WTC11 (cell line): ENCODE measurements at regions not wholly inside any gene's neighbourhood (a gene's known extent, or its start where the extent isn't known, plus 50 kb on each side); places are given as distances from the start of the nearest gene placed in this dataset.

Experiments used
- ATAC-seq: fragments of 200-7000 bp; cut with Tn5 transposase; 2 replicates; pipeline ENCODE4 v1.10.0; 2021; ENCODE audit warnings: mild to moderate bottlenecking, moderate library complexity
- CTCF ChIA-PET: fragments of 300-600 bp; sonication (Branson Sonifier 250); formaldehyde crosslinking; loops from one replicate; lab custom pipeline; 2021; ENCODE audit warnings: antibody characterized with exemption; lab: Charles Lee
- POLR2A ChIA-PET: fragments of 350-600 bp; sonication (Branson Sonifier 250); formaldehyde crosslinking; loops from one replicate; lab custom pipeline; 2021; ENCODE audit warnings: antibody characterized with exemption; lab: Charles Lee
- DNase-seq: peaks from one replicate; pipeline ENCODE4 v3.0.0; 2021; ENCODE audit warnings: low spot score
- H3K27ac Mint-ChIP-seq: 2 replicates; pipeline ENCODE4 v1.8.0; 2021; ENCODE audit warnings: mixed read lengths
- H3K27me3 Mint-ChIP-seq: 2 replicates; pipeline ENCODE4 v1.8.0; 2021; ENCODE audit warnings: low read depth, mild to moderate bottlenecking, moderate library complexity, mixed read lengths
- H3K36me3 Mint-ChIP-seq: 2 replicates; pipeline ENCODE4 v1.8.0; 2021; ENCODE audit warnings: mixed read lengths
- H3K4me1 Mint-ChIP-seq: 2 replicates; pipeline ENCODE4 v1.8.0; 2022; ENCODE audit warnings: mixed read lengths
- H3K4me3 Mint-ChIP-seq: 2 replicates; pipeline ENCODE4 v1.8.0; 2021; ENCODE audit warnings: mild to moderate bottlenecking, moderate library complexity, mixed read lengths
- H3K9me3 Mint-ChIP-seq: 2 replicates; pipeline ENCODE4 v1.8.0; 2021; ENCODE audit warnings: mixed read lengths
- CREB1 ChIP-seq: sonication (generic); formaldehyde crosslinking; IDR thresholded peaks from 2 replicates; pipeline ENCODE4 v1.8.0; 2023; ENCODE audit warnings: mild to moderate bottlenecking, missing genetic modification reagents
- ESRRA ChIP-seq: sonication (generic); formaldehyde crosslinking; IDR thresholded peaks from 2 replicates; pipeline ENCODE4 v1.8.1; 2022; ENCODE audit warnings: mild to moderate bottlenecking, missing genetic modification reagents, borderline replicate concordance
- ETV6 ChIP-seq: sonication (generic); formaldehyde crosslinking; IDR thresholded peaks from 2 replicates; pipeline ENCODE4 v1.8.1; 2022; ENCODE audit warnings: mild to moderate bottlenecking, missing genetic modification reagents
- FOXP1 ChIP-seq: sonication (generic); formaldehyde crosslinking; IDR thresholded peaks from 2 replicates; pipeline ENCODE4 v1.8.0; 2022; ENCODE audit warnings: missing genetic modification reagents, mild to moderate bottlenecking, moderate library complexity, borderline replicate concordance
- GTF2I ChIP-seq: fragments of 250-450 bp; sonication (Bioruptor Pico); conservative IDR thresholded peaks from 2 replicates; pipeline ENCODE4 v1.4.0; 2021; ENCODE audit warnings: mild to moderate bottlenecking
- NR1H2 ChIP-seq: sonication (generic); formaldehyde crosslinking; IDR thresholded peaks from 2 replicates; pipeline ENCODE4 v1.9.0; 2021; ENCODE audit warnings: mild to moderate bottlenecking, moderate library complexity, missing genetic modification reagents
- NR2C2 ChIP-seq: sonication (generic); formaldehyde crosslinking; IDR thresholded peaks from 2 replicates; pipeline ENCODE4 v1.8.0; 2022; ENCODE audit warnings: mild to moderate bottlenecking, missing genetic modification reagents
- NR3C1 ChIP-seq: sonication (generic); formaldehyde crosslinking; conservative IDR thresholded peaks from 2 replicates; pipeline ENCODE4 v1.8.1; 2023; ENCODE audit warnings: low read depth, mild to moderate bottlenecking, missing genetic modification reagents
- SOX15 ChIP-seq: fragments of 250-450 bp; sonication (Bioruptor Pico); IDR thresholded peaks from 2 replicates; pipeline ENCODE4 v1.9.0; 2021; ENCODE audit warnings: mild to moderate bottlenecking
- ZBTB21 ChIP-seq: sonication (generic); formaldehyde crosslinking; IDR thresholded peaks from 2 replicates; pipeline ENCODE4 v1.8.1; 2023; ENCODE audit warnings: mild to moderate bottlenecking, missing genetic modification reagents, borderline replicate concordance
- ZNF317 ChIP-seq: sonication (generic); formaldehyde crosslinking; IDR thresholded peaks from 2 replicates; pipeline ENCODE4 v1.8.1; 2023; ENCODE audit warnings: low read depth, mild to moderate bottlenecking, moderate library complexity, missing genetic modification reagents, borderline replicate concordance
- TF ChIP-seq, protein P1 (sequence below): sonication (generic); formaldehyde crosslinking; IDR thresholded peaks from 2 replicates; pipeline ENCODE4 v1.8.0; 2022; ENCODE audit warnings: mild to moderate bottlenecking, missing genetic modification reagents
- TF ChIP-seq, protein P2 (sequence below): sonication (generic); formaldehyde crosslinking; IDR thresholded peaks from 2 replicates; pipeline ENCODE4 v1.8.0; 2023; ENCODE audit warnings: mild to moderate bottlenecking, missing genetic modification reagents
- TF ChIP-seq, protein P3 (sequence below): sonication (generic); formaldehyde crosslinking; IDR thresholded peaks from 2 replicates; pipeline ENCODE4 v1.8.1; 2023; ENCODE audit warnings: mild to moderate bottlenecking, moderate library complexity, missing genetic modification reagents
- TF ChIP-seq, protein P4 (sequence below): sonication (generic); formaldehyde crosslinking; IDR thresholded peaks from 2 replicates; pipeline ENCODE4 v1.8.1; 2022; ENCODE audit warnings: low read depth, missing genetic modification reagents, borderline replicate concordance
- TF ChIP-seq, protein P5 (sequence below): sonication (generic); formaldehyde crosslinking; IDR thresholded peaks from 2 replicates; pipeline ENCODE4 v1.8.1; 2023; ENCODE audit warnings: mild to moderate bottlenecking, missing genetic modification reagents, borderline replicate concordance
- TF ChIP-seq, protein P6 (sequence below): fragments of 250-450 bp; sonication (Bioruptor Pico); IDR thresholded peaks from 2 replicates; pipeline ENCODE4 v1.9.0; 2021; ENCODE audit warnings: mild to moderate bottlenecking

DNA sequence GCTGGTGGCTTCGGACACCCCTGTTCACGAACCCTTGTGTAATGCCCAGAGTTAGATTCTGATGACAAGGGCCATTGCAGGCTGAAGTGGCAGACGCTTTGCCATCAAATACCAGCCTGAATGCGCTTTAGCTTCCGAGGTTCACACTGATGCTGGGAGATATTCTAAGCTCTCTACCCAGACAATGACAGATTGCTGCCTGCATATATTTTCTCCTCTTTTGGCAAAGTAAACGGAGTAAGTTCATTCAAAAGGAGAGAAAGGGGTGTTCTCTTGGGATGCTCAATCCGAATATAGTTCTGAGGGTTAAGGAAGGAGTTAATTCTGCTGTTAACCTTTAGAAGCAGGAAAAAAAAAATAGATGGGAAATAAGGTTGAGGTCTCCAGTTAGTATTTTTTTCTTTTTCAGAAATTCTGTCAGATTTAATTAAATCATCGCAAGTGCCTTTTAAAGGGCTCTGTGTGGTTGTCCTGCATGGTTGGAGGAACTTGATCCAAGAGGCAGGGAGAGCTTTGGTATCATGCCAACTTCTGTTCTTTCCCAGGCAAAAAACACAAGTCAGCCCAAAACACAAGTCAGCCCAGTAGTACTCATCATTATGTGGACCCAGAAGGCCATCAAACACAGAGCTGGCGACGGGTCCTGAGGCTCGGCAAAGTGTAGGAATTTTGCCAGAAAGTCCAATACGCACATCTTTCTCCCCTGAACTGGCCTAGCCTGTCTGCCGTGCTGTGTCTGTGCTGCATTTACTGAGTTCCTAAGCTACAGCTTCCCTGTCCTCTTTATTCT is 70.9 kb upstream of the ST8SIA2 start:
- no peaks in the 10 kb centered on the region for H3K27me3 Mint-ChIP-seq
- H3K4me3 Mint-ChIP-seq = no peak overlapping the region
- CTCF ChIA-PET = no interaction called here
- POLR2A ChIA-PET = no interaction called here
- no peaks in the 10 kb centered on the region for H3K9me3 Mint-ChIP-seq
- ATAC-seq = no peak
- 0 out of 2 replicates have a peak, but pooled peaks cover 6% of the 10 kb centered on the region for H3K4me1 Mint-ChIP-seq
- no peak for DNase-seq
- no peaks in the 10 kb centered on the region for H3K36me3 Mint-ChIP-seq
- no peak overlapping the region for H3K27ac Mint-ChIP-seq
- no peak for TF ChIP-seq SOX15 (CRISPR knock-in tag)
- no peak for TF ChIP-seq ESRRA (CRISPR knock-in tag)
- TF ChIP-seq, protein P1, sequence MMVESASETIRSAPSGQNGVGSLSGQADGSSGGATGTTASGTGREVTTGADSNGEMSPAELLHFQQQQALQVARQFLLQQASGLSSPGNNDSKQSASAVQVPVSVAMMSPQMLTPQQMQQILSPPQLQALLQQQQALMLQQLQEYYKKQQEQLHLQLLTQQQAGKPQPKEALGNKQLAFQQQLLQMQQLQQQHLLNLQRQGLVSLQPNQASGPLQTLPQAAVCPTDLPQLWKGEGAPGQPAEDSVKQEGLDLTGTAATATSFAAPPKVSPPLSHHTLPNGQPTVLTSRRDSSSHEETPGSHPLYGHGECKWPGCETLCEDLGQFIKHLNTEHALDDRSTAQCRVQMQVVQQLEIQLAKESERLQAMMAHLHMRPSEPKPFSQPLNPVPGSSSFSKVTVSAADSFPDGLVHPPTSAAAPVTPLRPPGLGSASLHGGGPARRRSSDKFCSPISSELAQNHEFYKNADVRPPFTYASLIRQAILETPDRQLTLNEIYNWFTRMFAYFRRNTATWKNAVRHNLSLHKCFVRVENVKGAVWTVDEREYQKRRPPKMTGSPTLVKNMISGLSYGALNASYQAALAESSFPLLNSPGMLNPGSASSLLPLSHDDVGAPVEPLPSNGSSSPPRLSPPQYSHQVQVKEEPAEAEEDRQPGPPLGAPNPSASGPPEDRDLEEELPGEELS (CRISPR knock-in tag) = no peak
- no peak for TF ChIP-seq NR2C2 (CRISPR knock-in tag)
- TF ChIP-seq, protein P2, sequence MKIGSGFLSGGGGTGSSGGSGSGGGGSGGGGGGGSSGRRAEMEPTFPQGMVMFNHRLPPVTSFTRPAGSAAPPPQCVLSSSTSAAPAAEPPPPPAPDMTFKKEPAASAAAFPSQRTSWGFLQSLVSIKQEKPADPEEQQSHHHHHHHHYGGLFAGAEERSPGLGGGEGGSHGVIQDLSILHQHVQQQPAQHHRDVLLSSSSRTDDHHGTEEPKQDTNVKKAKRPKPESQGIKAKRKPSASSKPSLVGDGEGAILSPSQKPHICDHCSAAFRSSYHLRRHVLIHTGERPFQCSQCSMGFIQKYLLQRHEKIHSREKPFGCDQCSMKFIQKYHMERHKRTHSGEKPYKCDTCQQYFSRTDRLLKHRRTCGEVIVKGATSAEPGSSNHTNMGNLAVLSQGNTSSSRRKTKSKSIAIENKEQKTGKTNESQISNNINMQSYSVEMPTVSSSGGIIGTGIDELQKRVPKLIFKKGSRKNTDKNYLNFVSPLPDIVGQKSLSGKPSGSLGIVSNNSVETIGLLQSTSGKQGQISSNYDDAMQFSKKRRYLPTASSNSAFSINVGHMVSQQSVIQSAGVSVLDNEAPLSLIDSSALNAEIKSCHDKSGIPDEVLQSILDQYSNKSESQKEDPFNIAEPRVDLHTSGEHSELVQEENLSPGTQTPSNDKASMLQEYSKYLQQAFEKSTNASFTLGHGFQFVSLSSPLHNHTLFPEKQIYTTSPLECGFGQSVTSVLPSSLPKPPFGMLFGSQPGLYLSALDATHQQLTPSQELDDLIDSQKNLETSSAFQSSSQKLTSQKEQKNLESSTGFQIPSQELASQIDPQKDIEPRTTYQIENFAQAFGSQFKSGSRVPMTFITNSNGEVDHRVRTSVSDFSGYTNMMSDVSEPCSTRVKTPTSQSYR (CRISPR knock-in tag) = no peak
- TF ChIP-seq, protein P3, sequence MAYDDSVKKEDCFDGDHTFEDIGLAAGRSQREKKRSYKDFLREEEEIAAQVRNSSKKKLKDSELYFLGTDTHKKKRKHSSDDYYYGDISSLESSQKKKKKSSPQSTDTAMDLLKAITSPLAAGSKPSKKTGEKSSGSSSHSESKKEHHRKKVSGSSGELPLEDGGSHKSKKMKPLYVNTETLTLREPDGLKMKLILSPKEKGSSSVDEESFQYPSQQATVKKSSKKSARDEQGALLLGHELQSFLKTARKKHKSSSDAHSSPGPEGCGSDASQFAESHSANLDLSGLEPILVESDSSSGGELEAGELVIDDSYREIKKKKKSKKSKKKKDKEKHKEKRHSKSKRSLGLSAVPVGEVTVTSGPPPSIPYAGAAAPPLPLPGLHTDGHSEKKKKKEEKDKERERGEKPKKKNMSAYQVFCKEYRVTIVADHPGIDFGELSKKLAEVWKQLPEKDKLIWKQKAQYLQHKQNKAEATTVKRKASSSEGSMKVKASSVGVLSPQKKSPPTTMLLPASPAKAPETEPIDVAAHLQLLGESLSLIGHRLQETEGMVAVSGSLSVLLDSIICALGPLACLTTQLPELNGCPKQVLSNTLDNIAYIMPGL (CRISPR knock-in tag) = no peak
- TF ChIP-seq, protein P4, sequence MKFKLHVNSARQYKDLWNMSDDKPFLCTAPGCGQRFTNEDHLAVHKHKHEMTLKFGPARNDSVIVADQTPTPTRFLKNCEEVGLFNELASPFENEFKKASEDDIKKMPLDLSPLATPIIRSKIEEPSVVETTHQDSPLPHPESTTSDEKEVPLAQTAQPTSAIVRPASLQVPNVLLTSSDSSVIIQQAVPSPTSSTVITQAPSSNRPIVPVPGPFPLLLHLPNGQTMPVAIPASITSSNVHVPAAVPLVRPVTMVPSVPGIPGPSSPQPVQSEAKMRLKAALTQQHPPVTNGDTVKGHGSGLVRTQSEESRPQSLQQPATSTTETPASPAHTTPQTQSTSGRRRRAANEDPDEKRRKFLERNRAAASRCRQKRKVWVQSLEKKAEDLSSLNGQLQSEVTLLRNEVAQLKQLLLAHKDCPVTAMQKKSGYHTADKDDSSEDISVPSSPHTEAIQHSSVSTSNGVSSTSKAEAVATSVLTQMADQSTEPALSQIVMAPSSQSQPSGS (CRISPR knock-in tag) = no peak
- TF ChIP-seq, protein P5, sequence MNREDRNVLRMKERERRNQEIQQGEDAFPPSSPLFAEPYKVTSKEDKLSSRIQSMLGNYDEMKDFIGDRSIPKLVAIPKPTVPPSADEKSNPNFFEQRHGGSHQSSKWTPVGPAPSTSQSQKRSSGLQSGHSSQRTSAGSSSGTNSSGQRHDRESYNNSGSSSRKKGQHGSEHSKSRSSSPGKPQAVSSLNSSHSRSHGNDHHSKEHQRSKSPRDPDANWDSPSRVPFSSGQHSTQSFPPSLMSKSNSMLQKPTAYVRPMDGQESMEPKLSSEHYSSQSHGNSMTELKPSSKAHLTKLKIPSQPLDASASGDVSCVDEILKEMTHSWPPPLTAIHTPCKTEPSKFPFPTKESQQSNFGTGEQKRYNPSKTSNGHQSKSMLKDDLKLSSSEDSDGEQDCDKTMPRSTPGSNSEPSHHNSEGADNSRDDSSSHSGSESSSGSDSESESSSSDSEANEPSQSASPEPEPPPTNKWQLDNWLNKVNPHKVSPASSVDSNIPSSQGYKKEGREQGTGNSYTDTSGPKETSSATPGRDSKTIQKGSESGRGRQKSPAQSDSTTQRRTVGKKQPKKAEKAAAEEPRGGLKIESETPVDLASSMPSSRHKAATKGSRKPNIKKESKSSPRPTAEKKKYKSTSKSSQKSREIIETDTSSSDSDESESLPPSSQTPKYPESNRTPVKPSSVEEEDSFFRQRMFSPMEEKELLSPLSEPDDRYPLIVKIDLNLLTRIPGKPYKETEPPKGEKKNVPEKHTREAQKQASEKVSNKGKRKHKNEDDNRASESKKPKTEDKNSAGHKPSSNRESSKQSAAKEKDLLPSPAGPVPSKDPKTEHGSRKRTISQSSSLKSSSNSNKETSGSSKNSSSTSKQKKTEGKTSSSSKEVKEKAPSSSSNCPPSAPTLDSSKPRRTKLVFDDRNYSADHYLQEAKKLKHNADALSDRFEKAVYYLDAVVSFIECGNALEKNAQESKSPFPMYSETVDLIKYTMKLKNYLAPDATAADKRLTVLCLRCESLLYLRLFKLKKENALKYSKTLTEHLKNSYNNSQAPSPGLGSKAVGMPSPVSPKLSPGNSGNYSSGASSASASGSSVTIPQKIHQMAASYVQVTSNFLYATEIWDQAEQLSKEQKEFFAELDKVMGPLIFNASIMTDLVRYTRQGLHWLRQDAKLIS (CRISPR knock-in tag) = no peak
- no peak for TF ChIP-seq FOXP1
- TF ChIP-seq ZBTB21 = no peak
- TF ChIP-seq NR1H2 = no peak
- no peak for TF ChIP-seq ETV6 (CRISPR knock-in tag)
- TF ChIP-seq, protein P6, sequence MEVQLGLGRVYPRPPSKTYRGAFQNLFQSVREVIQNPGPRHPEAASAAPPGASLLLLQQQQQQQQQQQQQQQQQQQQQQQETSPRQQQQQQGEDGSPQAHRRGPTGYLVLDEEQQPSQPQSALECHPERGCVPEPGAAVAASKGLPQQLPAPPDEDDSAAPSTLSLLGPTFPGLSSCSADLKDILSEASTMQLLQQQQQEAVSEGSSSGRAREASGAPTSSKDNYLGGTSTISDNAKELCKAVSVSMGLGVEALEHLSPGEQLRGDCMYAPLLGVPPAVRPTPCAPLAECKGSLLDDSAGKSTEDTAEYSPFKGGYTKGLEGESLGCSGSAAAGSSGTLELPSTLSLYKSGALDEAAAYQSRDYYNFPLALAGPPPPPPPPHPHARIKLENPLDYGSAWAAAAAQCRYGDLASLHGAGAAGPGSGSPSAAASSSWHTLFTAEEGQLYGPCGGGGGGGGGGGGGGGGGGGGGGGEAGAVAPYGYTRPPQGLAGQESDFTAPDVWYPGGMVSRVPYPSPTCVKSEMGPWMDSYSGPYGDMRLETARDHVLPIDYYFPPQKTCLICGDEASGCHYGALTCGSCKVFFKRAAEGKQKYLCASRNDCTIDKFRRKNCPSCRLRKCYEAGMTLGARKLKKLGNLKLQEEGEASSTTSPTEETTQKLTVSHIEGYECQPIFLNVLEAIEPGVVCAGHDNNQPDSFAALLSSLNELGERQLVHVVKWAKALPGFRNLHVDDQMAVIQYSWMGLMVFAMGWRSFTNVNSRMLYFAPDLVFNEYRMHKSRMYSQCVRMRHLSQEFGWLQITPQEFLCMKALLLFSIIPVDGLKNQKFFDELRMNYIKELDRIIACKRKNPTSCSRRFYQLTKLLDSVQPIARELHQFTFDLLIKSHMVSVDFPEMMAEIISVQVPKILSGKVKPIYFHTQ = no peak
- TF ChIP-seq ZNF317 (CRISPR knock-in tag) = no peak
- TF ChIP-seq NR3C1 (CRISPR knock-in tag) = no peak
- no peak for TF ChIP-seq CREB1 (CRISPR knock-in tag)
- TF ChIP-seq GTF2I (CRISPR knock-in tag) = no peak
